ENCODE measurements at regions not wholly inside any gene's neighbourhood (a gene's known extent, or its start where the extent isn't known, plus 50 kb on each side); places are given as distances from the start of the nearest gene placed in this dataset.

GRCh38 chr4:125043486-125043885, 271.3 kb upstream of the FAT4 start:
- no peak overlapping the region for H3K4me3 ChIP-seq (ENCODE audit: low read length)
- no peak for TF ChIP-seq CTCF (conservative IDR thresholded peaks at IDR 0.05; ENCODE audit: low read length)
- peak; percentile 2 for DNase-seq (ENCODE audit: low read depth)

GRCh38 chr4:125042041-125042440, 272.7 kb upstream of the FAT4 start:
- no peak overlapping the region for H3K4me3 ChIP-seq (ENCODE audit: low read length)
- DNase-seq (ENCODE audit: low read depth) = no peak
- no peak for TF ChIP-seq CTCF (conservative IDR thresholded peaks at IDR 0.05; ENCODE audit: low read length)

- no peak for DNase-seq (ENCODE audit: low read depth)
- no peak overlapping the region for H3K4me3 ChIP-seq (ENCODE audit: low read length)
- TF ChIP-seq CTCF (conservative IDR thresholded peaks at IDR 0.05; ENCODE audit: low read length) = no peak
Measured at GRCh38 chr4:125041372-125041930, 273.3 kb upstream of the FAT4 start.

GRCh38 chr4:125039550-125039949, 275.2 kb upstream of the FAT4 start:
- no peak for DNase-seq (ENCODE audit: low read depth)
- H3K4me3 ChIP-seq (ENCODE audit: low read length) = no peak overlapping the region
- TF ChIP-seq CTCF (conservative IDR thresholded peaks at IDR 0.05; ENCODE audit: low read length) = no peak

- no peak for TF ChIP-seq CTCF (conservative IDR thresholded peaks at IDR 0.05; ENCODE audit: low read length)
- H3K4me3 ChIP-seq (ENCODE audit: low read length) = no peak overlapping the region
- DNase-seq (ENCODE audit: low read depth) = no peak
Measured at GRCh38 chr4:125022855-125023501, 291.8 kb upstream of the FAT4 start.

- no peak for DNase-seq (ENCODE audit: low read depth)
- no peak for TF ChIP-seq CTCF (conservative IDR thresholded peaks at IDR 0.05; ENCODE audit: low read length)
- H3K4me3 ChIP-seq (ENCODE audit: low read length) = no peak overlapping the region
Measured at GRCh38 chr4:125021189-125021588, 293.6 kb upstream of the FAT4 start.
